ENCODE measurements at regions not wholly inside any gene's neighbourhood (a gene's known extent, or its start where the extent isn't known, plus 50 kb on each side); places are given as distances from the start of the nearest gene placed in this dataset.

GRCh38 chr6:102402635-102403329, 1009.3 kb downstream of the GRIK2 start:
- Histone ChIP-seq H3K4me3 (ENCODE audit: low read length in 3 of 3) (no peak overlapping the region), H3K4me1 (ENCODE audit: control insufficient read depth in 2 of 3, insufficient read depth in 2 of 3, low read depth in 1 of 3, low read length in 3 of 3) (no peaks in the 10 kb centered on the region), H3K9ac (ENCODE audit: low read length in 3 of 3) (no peak overlapping the region), H3K27me3 (ENCODE audit: control insufficient read depth, insufficient read depth, low read length) (no peaks in the 10 kb centered on the region), H3K27ac (ENCODE audit: low read depth in 2 of 2, low read length in 2 of 2) (no peak overlapping the region), H3K36me3 (ENCODE audit: control insufficient read depth in 2 of 3, insufficient read depth in 3 of 3, low read length in 3 of 3) (no peaks in the 10 kb centered on the region), H3K9me3 (ENCODE audit: control insufficient read depth in 2 of 3, insufficient read depth in 1 of 3, low read length in 3 of 3) (no peaks in the 10 kb centered on the region)
- DNase-seq: no peak
- FAIRE-seq: no peak
- no peak for TF ChIP-seq CTCF (IDR thresholded peaks at IDR 0.05; ENCODE audit: borderline replicate concordance, extremely low read depth, insufficient read depth)
- intact Hi-C loops (cut with DNase I): no loop called here

- intact Hi-C loops (cut with DNase I): no loop called here
- no peak for TF ChIP-seq CTCF (IDR thresholded peaks at IDR 0.05; ENCODE audit: borderline replicate concordance, extremely low read depth, insufficient read depth)
- FAIRE-seq (no peak), DNase-seq (no peak)
- Histone ChIP-seq H3K4me3 (ENCODE audit: low read length in 3 of 3) (no peak overlapping the region), H3K4me1 (ENCODE audit: control insufficient read depth in 2 of 3, insufficient read depth in 2 of 3, low read depth in 1 of 3, low read length in 3 of 3) (no peaks in the 10 kb centered on the region), H3K9ac (ENCODE audit: low read length in 3 of 3) (no peak overlapping the region), H3K9me3 (ENCODE audit: control insufficient read depth in 2 of 3, insufficient read depth in 1 of 3, low read length in 3 of 3) (no peaks in the 10 kb centered on the region), H3K27me3 (ENCODE audit: control insufficient read depth, insufficient read depth, low read length) (no peaks in the 10 kb centered on the region), H3K27ac (ENCODE audit: low read depth in 2 of 2, low read length in 2 of 2) (no peak overlapping the region), H3K36me3 (ENCODE audit: control insufficient read depth in 2 of 3, insufficient read depth in 3 of 3, low read length in 3 of 3) (no peaks in the 10 kb centered on the region)
These were observed 1005.4 kb downstream of the GRIK2 start for GRCh38 chr6:102398788-102399390.

- no peak overlapping the region for H3K9ac ChIP-seq (ENCODE audit: low read length in 3 of 3)
- no peak overlapping the region for H3K27ac ChIP-seq (ENCODE audit: low read depth in 2 of 2, low read length in 2 of 2)
- intact Hi-C loops (cut with DNase I): no loop called here
- H3K27me3 ChIP-seq (ENCODE audit: control insufficient read depth, insufficient read depth, low read length): no peaks in the 10 kb centered on the region
- H3K36me3 ChIP-seq (ENCODE audit: control insufficient read depth in 2 of 3, insufficient read depth in 3 of 3, low read length in 3 of 3): no peaks in the 10 kb centered on the region
- DNase-seq (no peak), FAIRE-seq (no peak)
- peaks cover 0 to 4% (median 0%) of the 10 kb centered on the region in 3 donors for H3K9me3 ChIP-seq (ENCODE audit: control insufficient read depth in 2 of 3, insufficient read depth in 1 of 3, low read length in 3 of 3)
- no peaks in the 10 kb centered on the region for H3K4me1 ChIP-seq (ENCODE audit: control insufficient read depth in 2 of 3, insufficient read depth in 2 of 3, low read depth in 1 of 3, low read length in 3 of 3)
- no peak for TF ChIP-seq CTCF (IDR thresholded peaks at IDR 0.05; ENCODE audit: borderline replicate concordance, extremely low read depth, insufficient read depth)
- no peak overlapping the region for H3K4me3 ChIP-seq (ENCODE audit: low read length in 3 of 3)
These were observed 997.0 kb downstream of the GRIK2 start for GRCh38 chr6:102390541-102390940.
